ENCODE measurements at regions not wholly inside any gene's neighbourhood (a gene's known extent, or its start where the extent isn't known, plus 50 kb on each side); places are given as distances from the start of the nearest gene placed in this dataset.
"Not testable (repeated sequence)": the region's sequence is repeated elsewhere in the genome, so short reads cannot be mapped to it uniquely, and the experiment has no call there.

DNA sequence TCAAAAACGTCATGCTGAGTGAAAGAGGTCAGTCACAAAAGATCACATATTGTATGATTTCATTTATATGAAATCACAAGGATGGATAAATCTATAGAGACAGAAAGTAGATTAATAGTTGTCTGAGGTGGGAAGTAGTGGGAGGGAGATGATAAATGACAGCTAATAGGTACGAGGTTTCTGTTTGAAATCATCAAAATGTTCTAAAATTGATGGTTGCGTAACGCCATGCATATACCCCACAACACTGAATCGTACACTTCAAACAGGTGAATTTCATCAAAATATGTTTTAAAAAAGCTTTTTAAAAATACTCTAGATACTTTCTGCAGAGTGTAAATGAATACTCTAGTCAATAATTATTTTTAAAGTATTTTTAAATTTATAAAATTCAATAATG is 303.0 kb upstream of the STAC start:
- DNase-seq (no peak), ATAC-seq (ENCODE audit: insufficient read depth, low FRiP score) (no peak)
- H3K4me3 ChIP-seq = no peak overlapping the region
- no peaks in the 10 kb centered on the region for H3K4me1 ChIP-seq (ENCODE audit: control insufficient read depth in 5 of 5, insufficient read depth in 5 of 5, low read length in 5 of 5)
- no peak overlapping the region for H3K9ac ChIP-seq (ENCODE audit: insufficient read depth in 1 of 2, low read length in 2 of 2)
- no peaks in the 10 kb centered on the region for H3K36me3 ChIP-seq (ENCODE audit: control insufficient read depth in 4 of 4, insufficient read depth in 4 of 4, low read length in 4 of 4)
- no peak overlapping the region for H3K27ac ChIP-seq (ENCODE audit: low read depth in 1 of 2, low read length in 1 of 2)
- H3K27me3 ChIP-seq (ENCODE audit: control insufficient read depth in 3 of 3, insufficient read depth in 3 of 3, low read length in 2 of 3) = no peaks in the 10 kb centered on the region
- WGBS, 2 donors = 85 to 89% methylated on average over 5 of the region's 5 CpGs
- H3K9me3 ChIP-seq (ENCODE audit: control insufficient read depth in 4 of 4, insufficient read depth in 3 of 4, low read length in 3 of 4) = peaks cover 0 to 3% (median 0%) of the 10 kb centered on the region in 4 donors
- TF ChIP-seq CTCF (IDR thresholded peaks at IDR 0.05; ENCODE audit: control extremely low read depth, extremely low read depth) = no peak

GRCh38 chr3:36082958-36083357 is 297.3 kb upstream of the STAC start:
- H3K27ac ChIP-seq (ENCODE audit: low read depth in 1 of 2, low read length in 1 of 2); ATAC-seq (ENCODE audit: insufficient read depth, low FRiP score); DNase-seq; H3K9me3 ChIP-seq (ENCODE audit: control insufficient read depth in 4 of 4, insufficient read depth in 3 of 4, low read length in 3 of 4); H3K27me3 ChIP-seq (ENCODE audit: control insufficient read depth in 3 of 3, insufficient read depth in 3 of 3, low read length in 2 of 3); H3K36me3 ChIP-seq (ENCODE audit: control insufficient read depth in 4 of 4, insufficient read depth in 4 of 4, low read length in 4 of 4); H3K9ac ChIP-seq (ENCODE audit: insufficient read depth in 1 of 2, low read length in 2 of 2); H3K4me1 ChIP-seq (ENCODE audit: control insufficient read depth in 5 of 5, insufficient read depth in 5 of 5, low read length in 5 of 5); H3K4me3 ChIP-seq: not testable (repeated sequence)
- WGBS, 2 donors = 91 to 97% methylated on average over 12 of the region's 12 CpGs

DNA sequence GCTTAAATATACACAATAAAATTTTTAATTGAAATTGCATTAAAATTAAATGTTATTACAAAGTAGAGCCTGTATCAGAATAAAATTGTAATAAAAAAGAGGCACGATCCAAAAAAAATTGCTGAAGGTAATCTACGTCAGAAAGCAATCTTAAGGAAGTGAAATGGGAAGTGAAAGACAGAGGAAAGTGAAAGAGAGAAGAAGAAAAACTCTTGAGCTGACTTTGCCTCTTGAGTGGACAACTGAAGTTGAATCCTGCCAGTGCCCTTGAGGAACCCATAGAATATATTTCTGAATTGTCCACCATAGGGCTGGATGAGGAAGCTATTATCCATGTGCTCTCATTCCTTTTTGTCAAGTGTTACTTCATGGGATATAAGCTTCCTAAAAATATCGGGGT is 285.1 kb upstream of the STAC start:
- DNase-seq = no peak
- no peak overlapping the region for H3K4me3 ChIP-seq
- H3K9me3 ChIP-seq (ENCODE audit: control insufficient read depth in 4 of 4, insufficient read depth in 3 of 4, low read length in 3 of 4) = no peaks in the 10 kb centered on the region
- H3K36me3 ChIP-seq (ENCODE audit: control insufficient read depth in 4 of 4, insufficient read depth in 4 of 4, low read length in 4 of 4) = no peaks in the 10 kb centered on the region
- no peak overlapping the region for H3K9ac ChIP-seq (ENCODE audit: insufficient read depth in 1 of 2, low read length in 2 of 2)
- no peak for TF ChIP-seq CTCF (IDR thresholded peaks at IDR 0.05; ENCODE audit: control extremely low read depth, extremely low read depth)
- no peak for ATAC-seq (ENCODE audit: insufficient read depth, low FRiP score)
- no peaks in the 10 kb centered on the region for H3K27me3 ChIP-seq (ENCODE audit: control insufficient read depth in 3 of 3, insufficient read depth in 3 of 3, low read length in 2 of 3)
- WGBS, 2 donors = 62 to 78% methylated on average over 3 of the region's 3 CpGs
- no peaks in the 10 kb centered on the region for H3K4me1 ChIP-seq (ENCODE audit: control insufficient read depth in 5 of 5, insufficient read depth in 5 of 5, low read length in 5 of 5)
- H3K27ac ChIP-seq (ENCODE audit: low read depth in 1 of 2, low read length in 1 of 2) = no peak overlapping the region

- H3K9me3 ChIP-seq (ENCODE audit: control insufficient read depth in 4 of 4, insufficient read depth in 3 of 4, low read length in 3 of 4) = no peaks in the 10 kb centered on the region
- H3K27ac ChIP-seq (ENCODE audit: low read depth in 1 of 2, low read length in 1 of 2) = no peak overlapping the region
- no peak overlapping the region for H3K4me3 ChIP-seq
- H3K36me3 ChIP-seq (ENCODE audit: control insufficient read depth in 4 of 4, insufficient read depth in 4 of 4, low read length in 4 of 4) = no peaks in the 10 kb centered on the region
- no peak for DNase-seq
- 74 to 80% methylated on average over 2 of the region's 2 CpGs for WGBS, 2 donors
- no peaks in the 10 kb centered on the region for H3K27me3 ChIP-seq (ENCODE audit: control insufficient read depth in 3 of 3, insufficient read depth in 3 of 3, low read length in 2 of 3)
- no peak for ATAC-seq (ENCODE audit: insufficient read depth, low FRiP score)
- H3K4me1 ChIP-seq (ENCODE audit: control insufficient read depth in 5 of 5, insufficient read depth in 5 of 5, low read length in 5 of 5) = no peaks in the 10 kb centered on the region
- H3K9ac ChIP-seq (ENCODE audit: insufficient read depth in 1 of 2, low read length in 2 of 2) = no peak overlapping the region
- TF ChIP-seq CTCF (IDR thresholded peaks at IDR 0.05; ENCODE audit: control extremely low read depth, extremely low read depth) = no peak
Observed at GRCh38 chr3:36097209-36097608, 283.1 kb upstream of the STAC start.

Data from lung (tissue), 11 donors.